GM20000 (cell line): ENCODE measurements at regions not wholly inside any gene's neighbourhood (a gene's known extent, or its start where the extent isn't known, plus 50 kb on each side); places are given as distances from the start of the nearest gene placed in this dataset.
"Not testable (repeated sequence)": the region's sequence is repeated elsewhere in the genome, so short reads cannot be mapped to it uniquely, and the experiment has no call there.

ENCODE experiments used
- DNase-seq: peaks from one replicate; pipeline ENCODE4 v3.0.0; 2012; ENCODE audit warnings: low spot score
- TF ChIP-seq, protein P1 (sequence below): IDR thresholded peaks from 2 replicates; pipeline ENCODE4 v1.5.1; 2012; ENCODE audit warnings: mild to moderate bottlenecking, control low read depth; ENCODE audit errors: extremely low read depth, missing control alignments

DNA sequence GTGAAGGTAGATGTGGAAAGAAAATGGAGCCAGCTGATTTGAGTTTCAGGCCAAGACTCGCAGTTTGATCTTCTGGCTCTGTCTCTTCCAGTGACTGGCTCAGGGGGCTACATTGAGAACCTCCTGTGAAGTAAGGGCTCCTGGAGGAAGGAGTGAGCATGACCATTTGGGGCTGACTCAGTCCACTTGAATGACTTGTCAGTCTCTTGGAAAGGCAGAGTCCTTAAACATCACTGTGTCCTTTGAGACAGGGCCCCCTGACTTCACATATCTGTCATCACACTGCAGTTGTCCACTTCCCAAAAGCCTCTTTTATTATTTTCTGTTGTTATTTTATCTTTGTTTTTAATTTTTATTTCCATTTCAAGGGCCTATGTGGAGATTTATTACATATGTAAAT, 204.6 kb upstream of the APCDD1 start:
- TF ChIP-seq, protein P1, sequence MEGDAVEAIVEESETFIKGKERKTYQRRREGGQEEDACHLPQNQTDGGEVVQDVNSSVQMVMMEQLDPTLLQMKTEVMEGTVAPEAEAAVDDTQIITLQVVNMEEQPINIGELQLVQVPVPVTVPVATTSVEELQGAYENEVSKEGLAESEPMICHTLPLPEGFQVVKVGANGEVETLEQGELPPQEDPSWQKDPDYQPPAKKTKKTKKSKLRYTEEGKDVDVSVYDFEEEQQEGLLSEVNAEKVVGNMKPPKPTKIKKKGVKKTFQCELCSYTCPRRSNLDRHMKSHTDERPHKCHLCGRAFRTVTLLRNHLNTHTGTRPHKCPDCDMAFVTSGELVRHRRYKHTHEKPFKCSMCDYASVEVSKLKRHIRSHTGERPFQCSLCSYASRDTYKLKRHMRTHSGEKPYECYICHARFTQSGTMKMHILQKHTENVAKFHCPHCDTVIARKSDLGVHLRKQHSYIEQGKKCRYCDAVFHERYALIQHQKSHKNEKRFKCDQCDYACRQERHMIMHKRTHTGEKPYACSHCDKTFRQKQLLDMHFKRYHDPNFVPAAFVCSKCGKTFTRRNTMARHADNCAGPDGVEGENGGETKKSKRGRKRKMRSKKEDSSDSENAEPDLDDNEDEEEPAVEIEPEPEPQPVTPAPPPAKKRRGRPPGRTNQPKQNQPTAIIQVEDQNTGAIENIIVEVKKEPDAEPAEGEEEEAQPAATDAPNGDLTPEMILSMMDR, result no peak
- DNase-seq, result no peak

DNA sequence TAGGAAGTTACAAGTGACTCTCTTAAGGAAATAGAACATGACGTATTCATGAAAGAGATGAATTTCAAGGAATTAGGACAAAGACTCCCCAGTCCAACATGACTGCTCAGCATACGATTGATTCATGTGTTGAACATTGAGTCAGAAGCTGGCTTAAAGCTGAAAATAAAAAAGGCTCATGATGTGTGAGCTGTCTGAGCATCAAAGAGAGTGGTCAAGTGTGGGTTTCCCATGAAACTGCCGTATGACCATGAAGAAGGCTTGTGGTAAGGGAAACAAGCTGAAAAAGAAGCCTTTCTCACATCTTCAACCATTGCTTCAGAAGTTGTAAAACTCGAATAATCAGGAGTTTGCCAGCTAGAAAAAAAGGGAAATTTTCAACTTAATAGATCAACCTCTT, 201.9 kb upstream of the APCDD1 start:
- TF ChIP-seq, protein P1, result no peak
- no peak for DNase-seq

DNA sequence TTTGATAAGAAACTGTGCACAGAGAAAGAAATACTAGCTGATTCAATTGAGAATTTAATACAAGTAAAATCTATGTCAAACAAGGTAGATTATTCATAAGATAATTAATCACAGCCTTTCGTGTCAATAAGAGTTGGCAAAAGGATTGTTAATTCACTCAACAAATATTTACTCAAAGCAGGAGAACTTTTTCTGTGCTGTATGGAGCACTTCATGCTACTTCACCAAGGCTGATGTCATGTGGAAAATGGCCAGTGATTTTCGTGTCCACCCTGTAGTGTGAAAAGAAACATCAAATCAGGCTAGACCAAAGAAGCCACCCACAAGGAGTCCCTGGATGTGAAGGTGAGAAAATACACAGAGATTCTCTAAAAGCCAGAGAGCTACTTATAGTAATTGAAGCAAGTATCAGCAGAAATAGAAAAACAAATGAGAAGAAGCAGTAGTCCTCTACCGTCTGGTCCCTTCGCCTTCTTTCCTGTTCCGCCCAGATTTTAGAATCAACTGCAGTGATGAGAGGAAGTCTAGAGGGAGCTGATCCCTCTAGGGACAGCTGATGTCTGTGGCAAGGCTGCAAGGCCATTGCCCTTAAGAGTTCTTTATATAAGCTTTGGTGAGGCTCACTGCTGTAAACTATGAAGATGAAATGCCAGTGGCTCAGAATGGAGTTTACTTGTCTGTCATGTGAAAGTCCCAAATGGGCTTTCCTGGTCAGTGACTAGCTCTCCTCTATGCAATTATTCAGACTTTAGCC, 201.3 kb upstream of the APCDD1 start:
- TF ChIP-seq, protein P1, result no peak
- DNase-seq, result no peak

DNA sequence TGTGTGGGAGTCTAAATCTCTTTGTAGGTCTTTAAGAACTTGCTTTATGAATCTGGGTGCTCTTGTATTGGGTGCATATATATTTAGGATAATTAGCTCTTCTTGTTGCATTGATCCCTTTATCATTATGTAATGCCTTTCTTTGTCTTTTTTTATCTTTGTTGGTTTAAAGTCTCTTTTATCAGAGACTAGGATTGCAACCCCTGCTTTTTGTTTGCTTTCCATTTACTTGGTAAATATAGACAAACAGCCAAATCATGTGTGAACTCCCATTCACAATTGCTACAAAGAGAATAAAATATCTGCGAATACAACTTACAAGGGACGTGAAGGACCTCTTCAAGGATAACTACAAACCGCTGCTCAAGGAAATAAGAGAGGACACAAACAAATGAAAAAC, 198.2 kb upstream of the APCDD1 start:
- DNase-seq, result not testable (repeated sequence)

DNA sequence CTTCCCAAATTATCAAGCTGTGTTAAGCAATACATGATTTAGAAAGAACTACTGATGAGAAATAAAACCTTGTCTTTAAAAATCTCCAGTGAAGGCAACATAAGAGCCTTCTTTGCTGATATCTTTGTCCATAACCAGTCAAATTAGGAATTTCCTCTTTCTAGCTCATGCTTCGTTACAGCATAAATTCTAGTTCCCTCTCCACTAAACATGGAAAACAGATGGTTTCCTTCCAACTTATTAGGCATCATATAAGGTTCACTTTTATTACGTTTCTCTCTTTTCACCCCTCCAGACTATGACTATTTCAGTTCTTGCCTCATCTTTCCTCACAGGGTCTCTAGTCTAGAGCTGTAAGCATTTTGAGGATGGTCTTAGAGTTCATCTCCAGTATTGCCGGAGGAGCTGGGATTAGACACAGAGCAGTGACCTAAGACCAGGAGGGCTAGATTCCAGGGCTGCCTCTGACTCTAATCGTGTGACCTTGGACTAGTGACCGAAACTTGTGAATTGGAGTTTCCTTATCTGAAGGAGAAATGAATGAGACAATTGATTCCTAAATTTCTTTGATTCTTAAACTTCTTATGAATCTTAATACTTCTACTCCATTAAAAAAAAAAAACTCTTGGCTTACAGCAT, 195.5 kb upstream of the APCDD1 start:
- DNase-seq, result no peak
- TF ChIP-seq, protein P1, result no peak

DNA sequence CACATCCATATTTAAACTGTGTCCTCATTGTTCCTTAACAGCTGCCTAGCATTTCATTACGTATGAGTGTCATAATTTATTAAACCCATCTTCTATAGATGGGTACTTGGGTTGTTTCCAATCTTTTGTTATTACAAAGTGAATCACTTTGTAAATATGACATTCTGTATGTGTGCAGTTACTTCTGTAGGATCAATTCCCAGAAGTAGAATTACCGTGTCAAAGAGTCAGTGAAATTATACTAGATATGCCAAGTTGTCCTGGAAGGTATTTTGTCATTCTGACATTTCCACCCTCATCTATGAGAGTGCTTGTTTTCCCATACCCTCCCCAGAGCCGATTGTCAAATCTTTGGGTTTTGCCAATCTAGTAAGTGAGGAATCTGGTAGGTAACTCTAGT, 194.5 kb upstream of the APCDD1 start:
- DNase-seq, result no peak
- TF ChIP-seq, protein P1, result no peak

DNA sequence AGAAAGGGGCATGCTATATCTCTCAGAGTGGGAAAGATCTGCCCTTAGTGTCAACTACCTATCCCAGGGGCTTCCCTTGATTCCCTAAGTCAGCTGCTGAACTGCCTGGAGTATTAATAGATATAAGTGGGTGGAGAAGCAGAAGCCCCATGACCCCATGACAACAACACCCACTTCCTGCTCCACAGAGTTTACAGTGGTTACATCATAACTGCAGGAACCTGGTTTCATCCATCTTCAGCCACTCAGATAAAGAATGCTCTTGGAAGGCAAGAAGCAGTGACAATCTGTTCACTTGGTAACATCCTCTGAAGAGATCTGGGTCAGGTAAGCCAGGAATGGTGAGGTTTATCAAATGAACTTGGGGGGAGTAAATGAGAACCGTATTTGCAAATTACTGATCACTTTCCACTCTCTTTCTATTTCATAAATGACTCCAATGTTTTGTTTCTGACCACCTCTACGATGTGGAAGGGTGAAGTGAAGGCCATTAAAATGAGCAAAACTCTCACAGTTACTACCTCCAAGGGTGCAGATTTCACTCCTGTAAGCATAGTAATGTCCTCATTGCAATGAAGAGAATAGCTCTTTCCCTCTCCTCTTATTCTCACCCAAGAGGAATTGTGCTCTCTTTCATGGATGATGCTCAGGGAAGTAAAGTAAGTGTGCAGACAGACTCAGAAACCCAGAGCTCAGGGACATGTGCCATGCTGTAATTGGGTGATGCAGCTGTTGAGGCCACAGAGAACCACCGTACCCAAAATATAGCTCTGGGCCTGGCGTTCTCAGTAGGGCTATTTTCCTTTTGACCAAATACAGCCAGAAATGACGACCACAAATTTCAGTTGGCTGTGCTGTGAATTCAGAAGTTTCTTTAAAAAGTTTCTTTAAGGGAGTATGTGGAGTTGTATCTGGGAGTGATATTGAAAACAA, 192.8 kb upstream of the APCDD1 start:
- TF ChIP-seq, protein P1, result no peak
- no peak for DNase-seq
